HCT116 (cell line): ENCODE measurements at regions not wholly inside any gene's neighbourhood (a gene's known extent, or its start where the extent isn't known, plus 50 kb on each side); places are given as distances from the start of the nearest gene placed in this dataset.

ENCODE experiments used
- ATAC-seq: fragments of 200-7000 bp; cut with Tn5 transposase; 2 replicates; pipeline ENCODE4 v1.9.1; 2020; ENCODE audit warnings: mild to moderate bottlenecking, moderate library complexity
- BruUV-seq: library from RNA; stranded (reverse); fragments of 400-500 nt; replicated peaks from 2 replicates; lab custom pipeline; 2021; lab: Mats Ljungman, UMichigan
- CTCF ChIA-PET: fragments of 300-600 bp; sonication (Branson Sonifier 250); formaldehyde crosslinking; loops from one replicate; lab custom pipeline; 2021; ENCODE audit warnings: antibody characterized with exemption; lab: Charles Lee
- POLR2A ChIA-PET: fragments of 300-600, 350-600 bp; sonication (Branson Sonifier 250); formaldehyde crosslinking; loops from one replicate; lab custom pipeline; 2021; ENCODE audit warnings: antibody characterized with exemption; lab: Charles Lee
- RAD21 ChIA-PET, 2 experiments: fragments of 300-600 bp; sonication (Branson Sonifier 250); formaldehyde crosslinking; loops; one replicate each; lab custom pipeline; 2023; ENCODE audit warnings: low total read pairs in 2 of 2; ENCODE audit not compliant: uncharacterized antibody in 2 of 2, unreplicated experiment in 2 of 2, low non-redundant PET in 1 of 2; lab: Charles Lee
- DNase-seq: peaks from one replicate; pipeline ENCODE4 v3.0.0-alpha.2; 2010; ENCODE audit warnings: low read depth, low spot score
- H2AFZ ChIP-seq: fragments of 200-600 bp; shearing (Covaris generic), sonication (generic); 2 replicates; pipeline ENCODE4 v1.6.1; 2017; ENCODE audit warnings: low read depth, mixed run types, mixed read lengths, antibody characterized with exemption, low read length; ENCODE audit not compliant: poor library complexity, severe bottlenecking
- H3K27ac ChIP-seq: 2 replicates; pipeline ENCODE4 v1.5.1; 2012; ENCODE audit warnings: low read depth, low read length
- H3K27me3 ChIP-seq: fragments of 200-600 bp; sonication (generic); 2 replicates; pipeline ENCODE4 v1.6.1; 2016; ENCODE audit warnings: mixed run types, low read length, mixed read lengths; ENCODE audit not compliant: insufficient read depth
- H3K36me3 ChIP-seq, 2 experiments: fragments of 200-500 bp in 1 of 2; fragments of 200-600 bp in 1 of 2; sonication (Bioruptor generic) in 1 of 2; sonication (generic) in 1 of 2; 2 replicates each; pipeline versions ENCODE4 v1.5.1 to v1.6.1; 2014 to 2016; ENCODE audit warnings: low read length in 2 of 2, inconsistent platforms in 1 of 2, mixed read lengths in 1 of 2, mixed run types in 1 of 2; ENCODE audit not compliant: insufficient read depth in 2 of 2, control insufficient read depth in 1 of 2
- H3K4me1 ChIP-seq, 2 experiments: fragments of 200-600 bp in 1 of 2; sonication (generic) in 1 of 2; 2 replicates each; pipeline versions ENCODE4 v1.5.1 to v1.6.1; 2012 to 2017; ENCODE audit warnings: low read length in 2 of 2, inconsistent platforms in 1 of 2, mild to moderate bottlenecking in 1 of 2, mixed read lengths in 1 of 2, mixed run types in 1 of 2, moderate library complexity in 1 of 2; ENCODE audit not compliant: insufficient read depth in 2 of 2, control insufficient read depth in 1 of 2
- H3K4me2 ChIP-seq: fragments of 200-600 bp; sonication (generic); 2 replicates; pipeline ENCODE4 v1.6.1; 2017; ENCODE audit warnings: mixed run types, low read length, mixed read lengths
- H3K4me3 ChIP-seq, 2 experiments: fragments of 200-600 bp in 1 of 2; sonication (generic) in 1 of 2; replicated peaks in 1 of 2; 2 replicates each; pipeline ENCODE4 v1.5.1; 2011 to 2016; ENCODE audit warnings: low read length in 2 of 2, control low read depth in 1 of 2, low read depth in 1 of 2, mild to moderate bottlenecking in 1 of 2, mixed read lengths in 1 of 2, mixed run types in 1 of 2
- H3K79me2 ChIP-seq: fragments of 200-600 bp; sonication (generic); 2 replicates; pipeline ENCODE4 v1.6.1; 2017; ENCODE audit warnings: mild to moderate bottlenecking, mixed run types, low read length, moderate library complexity, mixed read lengths; ENCODE audit not compliant: insufficient read depth
- H3K9ac ChIP-seq: fragments of 200-600 bp; sonication (generic); 2 replicates; pipeline ENCODE4 v1.6.1; 2016; ENCODE audit warnings: low read length, mixed read lengths
- H3K9me2 ChIP-seq: fragments of 200-600 bp; sonication (generic), shearing (Covaris generic); 2 replicates; pipeline ENCODE4 v1.6.1; 2017; ENCODE audit warnings: mixed run types, mild to moderate bottlenecking, moderate library complexity; ENCODE audit not compliant: insufficient read depth
- H3K9me3 ChIP-seq, 2 experiments: fragments of 200-500 bp in 1 of 2; fragments of 200-600 bp in 1 of 2; sonication (Bioruptor generic) in 1 of 2; sonication (generic) in 1 of 2; 2 replicates each; pipeline ENCODE4 v1.6.1; 2014 to 2017; ENCODE audit warnings: low read length in 2 of 2, mixed read lengths in 2 of 2, inconsistent platforms in 1 of 2, low read depth in 1 of 2, mild to moderate bottlenecking in 1 of 2, mixed run types in 1 of 2, moderate library complexity in 1 of 2; ENCODE audit not compliant: control insufficient read depth in 1 of 2, insufficient read depth in 1 of 2
- H4K20me1 ChIP-seq: fragments of 200-600 bp; sonication (generic), shearing (Covaris generic); 2 replicates; pipeline ENCODE4 v1.6.1; 2017; ENCODE audit warnings: mixed run types, mild to moderate bottlenecking, moderate library complexity; ENCODE audit not compliant: insufficient read depth
- ATF3 ChIP-seq: IDR thresholded peaks from 2 replicates; pipeline ENCODE4 v1.6.1; 2012
- CBX3 ChIP-seq: IDR thresholded peaks from 2 replicates; pipeline ENCODE4 v1.6.1; 2012; ENCODE audit warnings: low read depth
- CEBPB ChIP-seq: IDR thresholded peaks from 2 replicates; pipeline ENCODE4 v1.6.1; 2012; ENCODE audit warnings: low read depth
- CTCF ChIP-seq, 3 experiments: fragments of 200-600 bp in 1 of 3; sonication (generic) in 1 of 3; IDR thresholded peaks in 2 of 3; conservative IDR thresholded peaks in 1 of 3; 2 replicates each; pipeline ENCODE4 v1.5.1; 2012 to 2017; ENCODE audit warnings: low read depth in 2 of 3, low read length in 2 of 3, antibody characterized with exemption in 1 of 3, borderline replicate concordance in 1 of 3, control low read depth in 1 of 3, mild to moderate bottlenecking in 1 of 3, mixed read lengths in 1 of 3, mixed run types in 1 of 3, moderate library complexity in 1 of 3; ENCODE audit not compliant: insufficient read depth in 1 of 3
- EGR1 ChIP-seq: IDR thresholded peaks from 2 replicates; pipeline ENCODE4 v1.6.1; 2012; ENCODE audit warnings: low read depth
- ELF1 ChIP-seq: IDR thresholded peaks from 2 replicates; pipeline ENCODE4 v1.6.1; 2012; ENCODE audit warnings: low read depth, borderline replicate concordance
- EZH2phosphoT487 ChIP-seq: fragments of 200-600 bp; IDR thresholded peaks from 2 replicates; pipeline ENCODE4 v1.6.1; 2018; ENCODE audit warnings: antibody characterized with exemption, borderline replicate concordance
- FOSL1 ChIP-seq: IDR thresholded peaks from 2 replicates; pipeline ENCODE4 v1.6.1; 2012; ENCODE audit warnings: low read depth
- JUND ChIP-seq: IDR thresholded peaks from 2 replicates; pipeline ENCODE4 v1.6.1; 2012
- MAX ChIP-seq: IDR thresholded peaks from 2 replicates; pipeline ENCODE4 v1.6.1; 2012
- POLR2A ChIP-seq: IDR thresholded peaks from 2 replicates; pipeline ENCODE4 v1.7.0; 2011; ENCODE audit warnings: borderline replicate concordance; ENCODE audit not compliant: insufficient read depth, insufficient read length; ENCODE audit errors: extremely low read depth
- POLR2AphosphoS5 ChIP-seq: IDR thresholded peaks from 2 replicates; pipeline ENCODE4 v1.6.1; 2011; ENCODE audit warnings: mild to moderate bottlenecking, low read depth, low read length, moderate library complexity
- RAD21 ChIP-seq: IDR thresholded peaks from 2 replicates; pipeline ENCODE4 v1.6.1; 2012; ENCODE audit warnings: low read depth, mild to moderate bottlenecking
- REST ChIP-seq: IDR thresholded peaks from 2 replicates; pipeline ENCODE4 v1.6.1; 2012; ENCODE audit warnings: low read depth
- SIN3A ChIP-seq: IDR thresholded peaks from 2 replicates; pipeline ENCODE4 v1.6.1; 2012; ENCODE audit warnings: low read depth
- SP1 ChIP-seq: IDR thresholded peaks from 2 replicates; pipeline ENCODE4 v1.6.1; 2012; ENCODE audit warnings: low read depth
- SRF ChIP-seq: IDR thresholded peaks from 2 replicates; pipeline ENCODE4 v1.6.1; 2012; ENCODE audit warnings: low read depth
- TCF7L2 ChIP-seq: IDR thresholded peaks from 2 replicates; pipeline ENCODE4 v1.7.0; 2011; ENCODE audit warnings: borderline replicate concordance, inconsistent platforms; ENCODE audit not compliant: insufficient read depth, insufficient read length; ENCODE audit errors: extremely low read depth
- YY1 ChIP-seq: IDR thresholded peaks from 2 replicates; pipeline ENCODE4 v1.6.1; 2011; ENCODE audit warnings: low read length, low read depth, moderate library complexity, mild to moderate bottlenecking; ENCODE audit not compliant: insufficient replicate concordance; ENCODE audit errors: extremely low read depth
- ZNF274 ChIP-seq: fragments of 200-500 bp; sonication (Bioruptor generic); IDR thresholded peaks from 2 replicates; pipeline ENCODE4 v1.6.1; 2014; ENCODE audit warnings: mild to moderate bottlenecking, low read depth, low read length, inconsistent platforms
- intact Hi-C: fragments of 100-400 bp; cut with micrococcal nuclease; formaldehyde crosslinking; loops from 2 replicates; pipeline ENCODE4 v1.10.0; 2022

- H3K4me1 ChIP-seq: no peaks in the 10 kb centered on the region
- H3K4me3 ChIP-seq: no peak overlapping the region
- no peak overlapping the region for H2AFZ ChIP-seq
- TF ChIP-seq JUND: no peak
- no peak for TF ChIP-seq RAD21
- TF ChIP-seq CBX3: no peak
- no peak for TF ChIP-seq SIN3A
- no peak for TF ChIP-seq EGR1
- no peak for TF ChIP-seq SP1
- no peak for TF ChIP-seq POLR2AphosphoS5
- no peak for TF ChIP-seq CTCF (IDR thresholded peaks at IDR 0.05 in 2 of 3, conservative IDR thresholded peaks at IDR 0.05 in 1 of 3; ENCODE audit: borderline replicate concordance in 1 of 3, insufficient read depth in 1 of 3, low read depth in 2 of 3, low read length in 2 of 3)
- no peak for TF ChIP-seq ELF1
- TF ChIP-seq TCF7L2: no peak
- no peak for TF ChIP-seq REST
- TF ChIP-seq ZNF274: no peak
- TF ChIP-seq YY1: no peak
- no peak for TF ChIP-seq POLR2A
- TF ChIP-seq MAX: no peak
- TF ChIP-seq EZH2phosphoT487: no peak
- no peak for TF ChIP-seq FOSL1
- TF ChIP-seq ATF3: no peak
- no peak for TF ChIP-seq CEBPB
- TF ChIP-seq SRF: no peak
- ATAC-seq: no peak
- no TSS peak for BruUV-seq
- H4K20me1 ChIP-seq: no peaks in the 10 kb centered on the region
- ChIA-PET CTCF (no interaction called here), RAD21 (no interaction called here), POLR2A (no interaction called here)
- H3K9me2 ChIP-seq: no peaks in the 10 kb centered on the region
- H3K36me3 ChIP-seq: no peaks in the 10 kb centered on the region
- H3K9ac ChIP-seq: no peak overlapping the region
- DNase-seq: no peak
- no peak overlapping the region for H3K27ac ChIP-seq
- peaks cover 19 to 36% of the 10 kb centered on the region in 2 experiments; a peak in 3 of 4 replicates for H3K9me3 ChIP-seq
- H3K4me2 ChIP-seq: no peak overlapping the region
- no peaks in the 10 kb centered on the region for H3K27me3 ChIP-seq
- intact Hi-C loops: no loop called here
- no peaks in the 10 kb centered on the region for H3K79me2 ChIP-seq
Measured at GRCh38 chr10:105921348-105921747, 1243.2 kb downstream of the SORCS1 start.
